Thyroid gland (tissue), 4 donors: ENCODE measurements at regions not wholly inside any gene's neighbourhood (a gene's known extent, or its start where the extent isn't known, plus 50 kb on each side); places are given as distances from the start of the nearest gene placed in this dataset.

Experiments
- DNase-seq, 2 donors: peaks; one replicate each; pipeline ENCODE4 v3.0.0-alpha.2; 2019
- H3K27ac ChIP-seq, 3 donors: fragments of 200-600 bp; sonication (generic); 1 replicate in 2 of 3; 2 replicates in 1 of 3; pipeline ENCODE4 v1.5.1; 2016 to 2019; ENCODE audit warnings: mild to moderate bottlenecking in 1 of 3, moderate library complexity in 1 of 3
- H3K27me3 ChIP-seq: fragments of 200-600 bp; sonication (generic); one replicate; pipeline ENCODE4 v1.5.1; 2019
- H3K36me3 ChIP-seq, 2 donors: fragments of 200-600 bp; sonication (generic); one replicate each; pipeline ENCODE4 v1.5.1; 2016 to 2019
- H3K4me1 ChIP-seq, 2 donors: fragments of 200-600 bp; sonication (generic); one replicate each; pipeline ENCODE4 v1.5.1; 2017 to 2019
- H3K4me3 ChIP-seq, 3 donors: fragments of 200-600 bp; sonication (generic); replicated peaks in 1 of 3; 1 replicate in 2 of 3; 2 replicates in 1 of 3; pipeline ENCODE4 v1.5.1; 2016; ENCODE audit warnings: mild to moderate bottlenecking in 1 of 3
- H3K9me3 ChIP-seq: fragments of 200-600 bp; sonication (generic); one replicate; pipeline ENCODE4 v1.5.1; 2017
- POLR2A ChIP-seq, 2 donors: fragments of 450-650 bp; IDR thresholded peaks; one replicate each; pipeline ENCODE4 v1.6.1; 2017; ENCODE audit warnings: antibody characterized with exemption in 2 of 2, mild to moderate bottlenecking in 2 of 2, moderate library complexity in 1 of 2
- whole genome bisulfite sequencing, 2 donors: methylation state at CpG; one replicate each; pipeline ENCODE4 v1.1.5; 2017; 5-methylcytosine and 5-hydroxymethylcytosine counted together
- intact Hi-C: fragments of 100-400 bp; cut with DNase I; formaldehyde crosslinking; loops from one replicate; pipeline ENCODE4 v1.15.1; 2023
- TF ChIP-seq, protein P1 (sequence below), 6 experiments: fragments of 200-600 bp in 3 of 6; fragments of 450-650 bp in 3 of 6; sonication (generic) in 3 of 6; IDR thresholded peaks; one replicate each; pipeline ENCODE4 v1.5.1; 2016 to 2019; ENCODE audit warnings: antibody characterized with exemption in 6 of 6, mild to moderate bottlenecking in 2 of 6, inconsistent platforms in 1 of 6, moderate library complexity in 1 of 6

DNA sequence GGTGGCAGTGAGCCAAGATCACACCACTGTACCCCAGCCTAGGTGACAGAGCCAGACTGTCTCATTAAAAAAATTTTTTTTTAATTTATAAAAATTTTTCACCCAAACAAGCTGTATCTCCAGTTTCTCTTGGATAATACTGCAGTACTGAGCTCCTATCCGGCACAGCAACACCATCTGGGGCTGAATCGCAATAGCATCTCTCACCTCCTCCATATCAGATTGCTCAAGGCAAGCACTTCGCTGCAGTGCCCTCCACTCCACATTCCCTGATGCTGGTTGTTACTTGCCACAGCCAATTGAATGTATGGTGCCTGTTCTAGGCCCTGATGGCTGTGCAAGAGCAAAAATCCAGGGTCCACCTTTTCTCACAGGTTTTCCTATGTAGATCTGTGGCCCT lies 69.3 kb upstream of the FAM241A start:
- H3K27ac ChIP-seq, result no peak overlapping the region
- intact Hi-C loops, result no loop called here
- TF ChIP-seq, protein P1, sequence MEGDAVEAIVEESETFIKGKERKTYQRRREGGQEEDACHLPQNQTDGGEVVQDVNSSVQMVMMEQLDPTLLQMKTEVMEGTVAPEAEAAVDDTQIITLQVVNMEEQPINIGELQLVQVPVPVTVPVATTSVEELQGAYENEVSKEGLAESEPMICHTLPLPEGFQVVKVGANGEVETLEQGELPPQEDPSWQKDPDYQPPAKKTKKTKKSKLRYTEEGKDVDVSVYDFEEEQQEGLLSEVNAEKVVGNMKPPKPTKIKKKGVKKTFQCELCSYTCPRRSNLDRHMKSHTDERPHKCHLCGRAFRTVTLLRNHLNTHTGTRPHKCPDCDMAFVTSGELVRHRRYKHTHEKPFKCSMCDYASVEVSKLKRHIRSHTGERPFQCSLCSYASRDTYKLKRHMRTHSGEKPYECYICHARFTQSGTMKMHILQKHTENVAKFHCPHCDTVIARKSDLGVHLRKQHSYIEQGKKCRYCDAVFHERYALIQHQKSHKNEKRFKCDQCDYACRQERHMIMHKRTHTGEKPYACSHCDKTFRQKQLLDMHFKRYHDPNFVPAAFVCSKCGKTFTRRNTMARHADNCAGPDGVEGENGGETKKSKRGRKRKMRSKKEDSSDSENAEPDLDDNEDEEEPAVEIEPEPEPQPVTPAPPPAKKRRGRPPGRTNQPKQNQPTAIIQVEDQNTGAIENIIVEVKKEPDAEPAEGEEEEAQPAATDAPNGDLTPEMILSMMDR (IDR thresholded peaks at IDR 0.05), result no peak
- TF ChIP-seq POLR2A (IDR thresholded peaks at IDR 0.05), result no peak
- WGBS, 2 donors, result 83 to 93% methylated on average over 3 of the region's 3 CpGs
- DNase-seq, result no peak
- H3K4me3 ChIP-seq, result no peak overlapping the region
- no peaks in the 10 kb centered on the region for H3K27me3 ChIP-seq
- H3K36me3 ChIP-seq, result no peaks in the 10 kb centered on the region
- no peaks in the 10 kb centered on the region for H3K9me3 ChIP-seq
- H3K4me1 ChIP-seq, result no peaks in the 10 kb centered on the region

DNA sequence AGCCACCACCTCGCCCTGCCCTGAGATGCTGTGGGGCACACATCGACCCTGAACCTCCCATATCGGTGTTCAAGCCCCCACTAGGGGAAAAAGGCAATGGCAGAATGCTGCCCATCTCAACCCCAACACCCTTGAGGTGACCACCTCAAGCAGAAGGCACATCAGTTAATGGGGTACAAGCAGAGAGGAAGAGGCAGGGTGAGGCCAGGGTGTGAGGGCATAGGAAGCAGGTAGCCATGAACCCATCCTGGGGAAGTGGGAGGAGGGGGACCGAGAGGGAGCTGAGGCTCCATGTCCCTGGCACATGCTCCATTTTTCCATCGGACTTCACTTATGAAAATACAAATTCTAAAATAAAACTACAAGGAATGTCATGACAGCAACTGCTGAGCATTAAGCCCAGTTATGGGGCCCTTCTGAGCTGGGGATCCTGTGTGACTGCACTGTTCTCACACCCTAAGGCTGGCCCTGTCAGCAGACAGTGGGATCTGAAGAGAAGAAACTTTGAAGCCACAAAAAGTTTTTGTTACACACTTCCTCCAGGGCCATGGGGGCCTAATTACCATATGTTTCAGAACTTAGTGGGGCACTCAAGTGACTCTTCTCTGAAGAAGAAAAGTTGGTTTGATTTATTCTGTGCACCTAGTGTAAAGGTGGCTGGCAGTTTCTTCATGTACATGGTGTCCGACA lies 68.2 kb upstream of the FAM241A start:
- H3K4me3 ChIP-seq, result no peak overlapping the region
- no peaks in the 10 kb centered on the region for H3K36me3 ChIP-seq
- 82 to 89% methylated on average over 4 to 6 of the region's 6 CpGs for WGBS, 2 donors
- no peaks in the 10 kb centered on the region for H3K9me3 ChIP-seq
- TF ChIP-seq POLR2A (IDR thresholded peaks at IDR 0.05), result no peak
- TF ChIP-seq, protein P1 (IDR thresholded peaks at IDR 0.05), result no peak
- no peaks in the 10 kb centered on the region for H3K4me1 ChIP-seq
- intact Hi-C loops, result no loop called here
- DNase-seq, result no peak
- no peak overlapping the region for H3K27ac ChIP-seq
- no peaks in the 10 kb centered on the region for H3K27me3 ChIP-seq

DNA sequence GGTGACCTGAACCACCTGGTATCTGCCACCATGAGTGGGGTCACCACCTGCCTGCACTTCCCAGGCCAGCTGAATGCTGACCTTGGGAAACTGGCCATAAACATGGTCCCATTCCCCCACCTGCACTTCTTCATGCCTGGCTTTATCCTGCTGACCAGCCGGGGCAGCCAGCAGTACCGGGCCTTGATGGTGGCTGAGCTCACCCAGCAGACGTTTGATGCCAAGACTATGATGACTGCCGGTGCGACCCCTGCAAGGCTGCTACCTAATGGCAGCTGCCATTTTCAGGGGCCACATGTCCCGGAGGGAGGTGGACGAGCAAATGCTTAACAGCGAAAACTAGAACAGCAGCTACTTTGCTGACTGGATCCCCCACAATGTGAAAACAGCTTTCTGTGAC lies 67.5 kb upstream of the FAM241A start:
- Histone ChIP-seq H3K27ac (no peak overlapping the region), H3K36me3 (no peaks in the 10 kb centered on the region), H3K4me1 (no peaks in the 10 kb centered on the region), H3K9me3 (no peaks in the 10 kb centered on the region), H3K4me3 (no peak overlapping the region), H3K27me3 (no peaks in the 10 kb centered on the region)
- intact Hi-C loops, result no loop called here
- TF ChIP-seq POLR2A (IDR thresholded peaks at IDR 0.05), result no peak
- TF ChIP-seq, protein P1 (IDR thresholded peaks at IDR 0.05), result no peak
- 90 to 100% methylated on average over 3 to 8 of the region's 8 CpGs for WGBS, 2 donors
- DNase-seq, result no peak

DNA sequence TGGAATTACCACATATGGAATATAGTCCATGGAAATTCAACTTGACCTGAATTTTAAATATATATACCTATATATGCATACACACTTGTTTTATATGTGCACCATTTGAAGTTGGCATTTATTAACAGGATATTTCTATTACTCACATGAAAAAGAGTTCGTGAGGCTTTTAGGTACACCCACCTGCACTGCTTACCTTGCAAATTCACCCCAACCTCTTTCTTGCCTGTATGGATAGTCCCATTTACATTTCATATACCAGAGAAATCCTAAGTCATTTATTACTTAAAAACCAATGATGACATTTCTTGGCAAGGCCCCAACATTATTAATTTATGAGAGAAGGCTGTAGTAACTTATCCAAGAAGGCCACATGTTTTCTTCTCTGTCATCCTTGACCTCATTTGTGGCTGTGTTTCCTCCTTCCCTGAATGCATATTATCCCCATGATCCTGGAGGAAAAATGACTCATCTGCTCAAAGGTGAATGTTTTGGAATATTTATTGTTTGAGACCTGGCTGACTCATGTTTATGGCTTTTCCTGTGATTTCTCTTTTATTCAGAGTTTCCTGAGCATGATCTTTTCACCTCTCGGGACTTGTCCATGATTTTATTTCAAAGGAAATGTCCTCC lies 62.2 kb upstream of the FAM241A start:
- WGBS, 2 donors, result 81 to 85% methylated on average over 2 of the region's 2 CpGs
- Histone ChIP-seq H3K9me3 (no peaks in the 10 kb centered on the region), H3K27me3 (no peaks in the 10 kb centered on the region), H3K36me3 (no peaks in the 10 kb centered on the region), H3K4me3 (no peak overlapping the region), H3K4me1 (no peaks in the 10 kb centered on the region), H3K27ac (no peak overlapping the region)
- DNase-seq, result no peak
- intact Hi-C loops, result no loop called here
- TF ChIP-seq, protein P1 (IDR thresholded peaks at IDR 0.05), result no peak
- TF ChIP-seq POLR2A (IDR thresholded peaks at IDR 0.05), result no peak

DNA sequence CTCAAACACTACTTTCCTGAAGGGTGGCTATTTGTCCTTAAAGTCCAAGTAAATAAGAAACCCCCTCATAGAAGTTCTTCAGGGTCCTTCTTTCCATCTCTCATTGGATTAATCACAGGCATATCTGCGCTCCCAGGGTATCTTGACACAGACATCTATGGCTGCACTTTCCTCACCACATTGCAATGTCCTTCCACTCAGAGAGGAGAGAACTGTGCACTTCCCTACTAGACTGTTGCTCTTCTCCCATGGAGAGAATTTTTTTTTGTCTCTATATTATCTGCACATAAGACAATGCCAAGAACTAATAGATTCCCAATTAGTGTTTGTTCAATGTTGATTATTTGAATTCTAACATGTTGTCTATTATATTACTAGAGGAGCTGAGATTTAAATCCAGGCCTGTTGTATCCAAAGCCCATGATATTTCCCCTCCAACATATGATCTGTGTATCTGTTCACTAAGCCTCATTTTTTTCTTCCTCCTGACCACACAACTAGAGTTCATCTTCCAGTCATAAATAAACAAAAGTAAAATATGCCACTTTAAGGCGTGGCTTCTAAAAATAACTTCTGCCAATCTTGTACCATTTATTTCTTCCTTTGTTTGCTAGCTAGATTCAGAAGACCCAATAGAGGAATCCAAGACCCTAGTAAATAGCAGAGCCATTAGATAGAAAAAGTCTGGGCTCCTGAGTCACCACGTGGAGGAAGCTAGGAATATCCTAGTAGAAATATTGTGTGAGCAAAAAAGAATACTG lies 61.5 kb upstream of the FAM241A start:
- H3K27me3 ChIP-seq, result no peaks in the 10 kb centered on the region
- no peaks in the 10 kb centered on the region for H3K9me3 ChIP-seq
- intact Hi-C loops, result no loop called here
- H3K27ac ChIP-seq, result no peak overlapping the region
- H3K4me1 ChIP-seq, result no peaks in the 10 kb centered on the region
- H3K36me3 ChIP-seq, result no peaks in the 10 kb centered on the region
- DNase-seq, result no peak
- no peak overlapping the region for H3K4me3 ChIP-seq
- TF ChIP-seq, protein P1 (IDR thresholded peaks at IDR 0.05), result no peak
- no peak for TF ChIP-seq POLR2A (IDR thresholded peaks at IDR 0.05)
- 70 to 79% methylated on average over 3 of the region's 3 CpGs for WGBS, 2 donors
